Mucosa of descending colon (tissue), 3 donors: ENCODE measurements at regions not wholly inside any gene's neighbourhood (a gene's known extent, or its start where the extent isn't known, plus 50 kb on each side); places are given as distances from the start of the nearest gene placed in this dataset.

Experiments
- ATAC-seq: fragments of 200-7000 bp; cut with Tn5 transposase; one replicate; pipeline ENCODE4 v1.9.1; 2020; ENCODE audit warnings: mild to moderate bottlenecking, moderate library complexity
- DNase-seq, 3 donors: peaks; one replicate each; pipeline ENCODE4 v3.0.0-alpha.2; 2020
- H3K36me3 ChIP-seq: fragments of 200-600 bp; one replicate; pipeline ENCODE4 v1.8.0; 2021; ENCODE audit warnings: low read depth, mild to moderate bottlenecking
- H3K4me1 ChIP-seq: fragments of 200-600 bp; one replicate; pipeline ENCODE4 v1.8.0; 2021; ENCODE audit warnings: low read depth, mild to moderate bottlenecking
- H3K4me3 ChIP-seq: fragments of 200-600 bp; one replicate; pipeline ENCODE4 v1.8.0; 2021; ENCODE audit warnings: mild to moderate bottlenecking
- H3K9me3 ChIP-seq: fragments of 200-600 bp; one replicate; pipeline ENCODE4 v1.8.0; 2021; ENCODE audit warnings: mild to moderate bottlenecking
- CTCF ChIP-seq: fragments of 200-600 bp; IDR thresholded peaks from one replicate; pipeline ENCODE4 v1.8.0; 2022; ENCODE audit warnings: antibody characterized with exemption, mild to moderate bottlenecking
- intact Hi-C, 2 donors: fragments of 100-400 bp; cut with DNase I in 1 of 2; cut with micrococcal nuclease in 1 of 2; formaldehyde crosslinking; loops; one replicate each; pipeline versions ENCODE4 v1.11.0 to v1.11.1; 2022; cut with DNase I, micrococcal nuclease
- donor health status: DM: no; HTN: no; CAD: no; lungs with moderate emphysema.
- donor health status: DM: no; HTN: no; CAD: no.
- donor health status: DM: no; HTN: yes; CAD: no.

GRCh38 chr19:27890206-27890605 lies 1322.7 kb downstream of the UQCRFS1 start:
- no peak overlapping the region for H3K4me3 ChIP-seq
- H3K9me3 ChIP-seq: peaks cover 9% of the 10 kb centered on the region
- no peak for TF ChIP-seq CTCF
- DNase-seq: no peak
- intact Hi-C loops: no loop called here
- no peak for ATAC-seq
- no peaks in the 10 kb centered on the region for H3K36me3 ChIP-seq
- no peaks in the 10 kb centered on the region for H3K4me1 ChIP-seq

GRCh38 chr19:27889156-27889555 lies 1323.8 kb downstream of the UQCRFS1 start:
- H3K4me1 ChIP-seq: no peaks in the 10 kb centered on the region
- intact Hi-C loops: no loop called here
- peaks cover 9% of the 10 kb centered on the region for H3K9me3 ChIP-seq
- no peak for TF ChIP-seq CTCF
- DNase-seq (no peak), ATAC-seq (no peak)
- no peaks in the 10 kb centered on the region for H3K36me3 ChIP-seq
- no peak overlapping the region for H3K4me3 ChIP-seq

GRCh38 chr19:27887946-27888345 lies 1325.0 kb downstream of the UQCRFS1 start:
- no peak for DNase-seq
- peaks cover 9% of the 10 kb centered on the region for H3K9me3 ChIP-seq
- no peaks in the 10 kb centered on the region for H3K36me3 ChIP-seq
- H3K4me1 ChIP-seq: no peaks in the 10 kb centered on the region
- no peak for ATAC-seq
- H3K4me3 ChIP-seq: no peak overlapping the region
- TF ChIP-seq CTCF: no peak
- intact Hi-C loops: no loop called here

GRCh38 chr19:27885359-27885758 lies 1327.6 kb downstream of the UQCRFS1 start:
- Histone ChIP-seq H3K36me3 (no peaks in the 10 kb centered on the region), H3K4me3 (no peak overlapping the region), H3K9me3 (peaks cover 14% of the 10 kb centered on the region), H3K4me1 (no peaks in the 10 kb centered on the region)
- TF ChIP-seq CTCF: no peak
- intact Hi-C loops: no loop called here
- DNase-seq (no peak), ATAC-seq (no peak)

GRCh38 chr19:27884376-27884775 lies 1328.6 kb downstream of the UQCRFS1 start:
- no peak for DNase-seq
- no peaks in the 10 kb centered on the region for H3K4me1 ChIP-seq
- no peaks in the 10 kb centered on the region for H3K36me3 ChIP-seq
- no peak for TF ChIP-seq CTCF
- H3K4me3 ChIP-seq: no peak overlapping the region
- ATAC-seq: no peak
- H3K9me3 ChIP-seq: peaks cover 17% of the 10 kb centered on the region
- intact Hi-C loops: no loop called here

GRCh38 chr19:27881213-27881612 lies 1331.7 kb downstream of the UQCRFS1 start:
- H3K4me3 ChIP-seq: no peak overlapping the region
- no peak for ATAC-seq
- intact Hi-C loops: no loop called here
- H3K4me1 ChIP-seq: no peaks in the 10 kb centered on the region
- DNase-seq: no peak
- H3K9me3 ChIP-seq: peaks cover 10% of the 10 kb centered on the region
- H3K36me3 ChIP-seq: no peaks in the 10 kb centered on the region
- no peak for TF ChIP-seq CTCF
